ENCODE measurements at regions not wholly inside any gene's neighbourhood (a gene's known extent, or its start where the extent isn't known, plus 50 kb on each side); places are given as distances from the start of the nearest gene placed in this dataset.

DNA sequence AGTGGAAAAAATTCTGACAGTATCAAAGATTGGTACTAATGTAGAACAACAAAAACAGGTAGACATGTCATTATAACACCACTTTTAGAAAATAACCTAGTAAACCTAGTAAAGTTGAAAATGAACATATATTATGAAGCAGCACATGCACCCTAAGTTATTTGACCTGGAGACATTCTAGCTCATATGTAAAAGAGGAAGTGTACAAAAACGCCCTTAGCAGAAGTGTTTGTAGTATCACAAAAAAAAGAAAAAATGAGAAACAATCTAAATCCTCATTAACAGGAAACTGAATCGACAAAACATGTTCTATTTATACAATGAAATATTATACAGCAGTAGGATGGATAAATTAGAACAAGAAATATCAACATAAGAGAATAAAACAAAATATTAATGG is 318.9 kb upstream of the PPP1R2C start:
- no peaks in the 10 kb centered on the region for H3K9me3 Mint-ChIP-seq (ENCODE audit: unreplicated experiment)
- TF ChIP-seq, protein P1, sequence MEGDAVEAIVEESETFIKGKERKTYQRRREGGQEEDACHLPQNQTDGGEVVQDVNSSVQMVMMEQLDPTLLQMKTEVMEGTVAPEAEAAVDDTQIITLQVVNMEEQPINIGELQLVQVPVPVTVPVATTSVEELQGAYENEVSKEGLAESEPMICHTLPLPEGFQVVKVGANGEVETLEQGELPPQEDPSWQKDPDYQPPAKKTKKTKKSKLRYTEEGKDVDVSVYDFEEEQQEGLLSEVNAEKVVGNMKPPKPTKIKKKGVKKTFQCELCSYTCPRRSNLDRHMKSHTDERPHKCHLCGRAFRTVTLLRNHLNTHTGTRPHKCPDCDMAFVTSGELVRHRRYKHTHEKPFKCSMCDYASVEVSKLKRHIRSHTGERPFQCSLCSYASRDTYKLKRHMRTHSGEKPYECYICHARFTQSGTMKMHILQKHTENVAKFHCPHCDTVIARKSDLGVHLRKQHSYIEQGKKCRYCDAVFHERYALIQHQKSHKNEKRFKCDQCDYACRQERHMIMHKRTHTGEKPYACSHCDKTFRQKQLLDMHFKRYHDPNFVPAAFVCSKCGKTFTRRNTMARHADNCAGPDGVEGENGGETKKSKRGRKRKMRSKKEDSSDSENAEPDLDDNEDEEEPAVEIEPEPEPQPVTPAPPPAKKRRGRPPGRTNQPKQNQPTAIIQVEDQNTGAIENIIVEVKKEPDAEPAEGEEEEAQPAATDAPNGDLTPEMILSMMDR (IDR thresholded peaks at IDR 0.05) = no peak
- no peaks in the 10 kb centered on the region for H3K27me3 Mint-ChIP-seq (ENCODE audit: unreplicated experiment)
- no peaks in the 10 kb centered on the region for H3K4me1 Mint-ChIP-seq (ENCODE audit: unreplicated experiment)
- no peak for DNase-seq (ENCODE audit: extremely low spot score, unreplicated experiment)
- no peaks in the 10 kb centered on the region for H3K36me3 Mint-ChIP-seq (ENCODE audit: unreplicated experiment)
- H3K4me3 Mint-ChIP-seq (ENCODE audit: unreplicated experiment) = no peak overlapping the region
- no peak overlapping the region for H3K27ac Mint-ChIP-seq (ENCODE audit: unreplicated experiment)

DNA sequence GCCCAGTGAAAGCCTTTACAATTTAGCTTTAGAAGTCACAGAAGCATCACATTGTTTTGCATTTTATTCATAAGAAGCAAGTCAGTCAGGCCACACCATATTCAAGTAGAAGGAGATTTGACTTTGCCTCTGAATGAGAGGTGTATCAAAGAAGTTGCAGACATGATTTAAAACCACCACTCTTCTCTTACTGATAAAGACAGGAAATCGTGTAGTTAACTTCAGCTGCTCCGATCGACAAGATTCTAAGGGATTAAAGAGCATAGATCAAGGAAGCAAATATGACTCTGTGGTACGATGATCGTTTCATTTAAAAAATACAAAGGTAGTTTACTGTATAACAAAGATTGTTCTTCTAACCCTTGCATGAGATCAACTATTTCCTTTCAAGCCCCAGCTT is 328.0 kb upstream of the PPP1R2C start:
- Mint-ChIP-seq H3K9me3 (ENCODE audit: unreplicated experiment) (no peaks in the 10 kb centered on the region), H3K4me1 (ENCODE audit: unreplicated experiment) (no peaks in the 10 kb centered on the region), H3K4me3 (ENCODE audit: unreplicated experiment) (no peak overlapping the region), H3K27ac (ENCODE audit: unreplicated experiment) (no peak overlapping the region), H3K27me3 (ENCODE audit: unreplicated experiment) (no peaks in the 10 kb centered on the region), H3K36me3 (ENCODE audit: unreplicated experiment) (no peaks in the 10 kb centered on the region)
- TF ChIP-seq, protein P1 (IDR thresholded peaks at IDR 0.05) = no peak
- no peak for DNase-seq (ENCODE audit: extremely low spot score, unreplicated experiment)

- Mint-ChIP-seq H3K36me3 (ENCODE audit: unreplicated experiment) (no peaks in the 10 kb centered on the region), H3K4me1 (ENCODE audit: unreplicated experiment) (no peaks in the 10 kb centered on the region), H3K27ac (ENCODE audit: unreplicated experiment) (no peak overlapping the region), H3K9me3 (ENCODE audit: unreplicated experiment) (no peaks in the 10 kb centered on the region), H3K27me3 (ENCODE audit: unreplicated experiment) (no peaks in the 10 kb centered on the region), H3K4me3 (ENCODE audit: unreplicated experiment) (no peak overlapping the region)
- TF ChIP-seq, protein P1 (IDR thresholded peaks at IDR 0.05) = no peak
- no peak for DNase-seq (ENCODE audit: extremely low spot score, unreplicated experiment)
Measured at GRCh38 chrX:43108828-43109227, 330.9 kb upstream of the PPP1R2C start.

GRCh38 chrX:43121637-43122036 is 343.7 kb upstream of the PPP1R2C start:
- no peaks in the 10 kb centered on the region for H3K36me3 Mint-ChIP-seq (ENCODE audit: unreplicated experiment)
- H3K9me3 Mint-ChIP-seq (ENCODE audit: unreplicated experiment) = no peaks in the 10 kb centered on the region
- DNase-seq (ENCODE audit: extremely low spot score, unreplicated experiment) = no peak
- H3K4me1 Mint-ChIP-seq (ENCODE audit: unreplicated experiment) = no peaks in the 10 kb centered on the region
- H3K27ac Mint-ChIP-seq (ENCODE audit: unreplicated experiment) = no peak overlapping the region
- no peaks in the 10 kb centered on the region for H3K27me3 Mint-ChIP-seq (ENCODE audit: unreplicated experiment)
- TF ChIP-seq, protein P1 (IDR thresholded peaks at IDR 0.05) = no peak
- H3K4me3 Mint-ChIP-seq (ENCODE audit: unreplicated experiment) = no peak overlapping the region

DNA sequence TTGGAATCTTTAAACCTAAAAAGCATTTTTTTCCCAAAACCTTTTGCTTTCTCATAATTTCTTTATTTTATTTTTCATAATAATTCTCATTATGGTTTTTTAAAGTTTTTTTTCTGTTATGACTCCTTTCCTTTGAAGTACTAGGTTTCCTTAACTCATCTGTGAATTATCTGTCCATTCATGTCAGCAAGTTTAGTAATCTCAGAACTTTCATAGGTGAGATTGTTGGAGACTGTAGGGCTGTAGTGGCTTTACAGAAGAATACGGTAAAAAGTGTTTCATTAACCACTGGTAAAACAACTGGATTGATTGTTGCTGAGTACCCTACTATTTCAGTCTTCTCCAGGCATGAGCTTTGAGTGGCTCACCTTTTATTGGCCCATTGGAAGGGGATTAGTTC is 361.7 kb upstream of the PPP1R2C start:
- no peak overlapping the region for H3K4me3 Mint-ChIP-seq (ENCODE audit: unreplicated experiment)
- peaks cover 31% of the 10 kb centered on the region for H3K9me3 Mint-ChIP-seq (ENCODE audit: unreplicated experiment)
- H3K36me3 Mint-ChIP-seq (ENCODE audit: unreplicated experiment) = no peaks in the 10 kb centered on the region
- no peak for DNase-seq (ENCODE audit: extremely low spot score, unreplicated experiment)
- H3K27ac Mint-ChIP-seq (ENCODE audit: unreplicated experiment) = no peak overlapping the region
- no peaks in the 10 kb centered on the region for H3K27me3 Mint-ChIP-seq (ENCODE audit: unreplicated experiment)
- H3K4me1 Mint-ChIP-seq (ENCODE audit: unreplicated experiment) = no peaks in the 10 kb centered on the region
- TF ChIP-seq, protein P1 (IDR thresholded peaks at IDR 0.05) = no peak
